ENCODE measurements at regions not wholly inside any gene's neighbourhood (a gene's known extent, or its start where the extent isn't known, plus 50 kb on each side); places are given as distances from the start of the nearest gene placed in this dataset.
A peak's percentile ranks its signal among the peaks of the same experiment; 100 is the strongest.

- ATAC-seq (no peak), DNase-seq (no peak)
- intact Hi-C loops (cut with micrococcal nuclease): loop anchor here (10.0 kb wide), 1 partner anchor 364 kb away; no protein-coding TSS in a partner anchor
Measured at GRCh38 chrX:13121020-13121555, 76.7 kb upstream of the FAM9C start.

- ATAC-seq: peak; percentile 89
- intact Hi-C loops (cut with micrococcal nuclease): loop anchor here (10.0 kb wide), 1 partner anchor 365 kb away; no protein-coding TSS in a partner anchor
- DNase-seq: peak; percentile 31
Measured at GRCh38 chrX:13120017-13120416, 75.6 kb upstream of the FAM9C start.

GRCh38 chrX:13119386-13119785, 75.0 kb upstream of the FAM9C start:
- DNase-seq (no peak), ATAC-seq (no peak)
- intact Hi-C loops (cut with micrococcal nuclease): loop anchor here (10.0 kb wide), 1 partner anchor 105 kb away; no protein-coding TSS in a partner anchor

GRCh38 chrX:13115146-13115855, 70.9 kb upstream of the FAM9C start:
- ATAC-seq (peak; percentile 74), DNase-seq (no peak)
- intact Hi-C loops (cut with micrococcal nuclease): loop anchor here (10.0 kb wide), 1 partner anchor 110 kb away; no protein-coding TSS in a partner anchor

- DNase-seq (no peak), ATAC-seq (no peak)
- intact Hi-C loops (cut with micrococcal nuclease): loop anchor here (10.0 kb wide), 1 partner anchor 112 kb away; no protein-coding TSS in a partner anchor
Measured at GRCh38 chrX:13112499-13112898, 68.1 kb upstream of the FAM9C start.

GRCh38 chrX:13110433-13111324, 66.3 kb upstream of the FAM9C start:
- intact Hi-C loops (cut with micrococcal nuclease): loop anchor here (10.0 kb wide), 1 partner anchor 114 kb away; no protein-coding TSS in a partner anchor
- peak; percentile 41 for DNase-seq
- peak; percentile 89 for ATAC-seq

- no peak for DNase-seq
- ATAC-seq: no peak
- intact Hi-C loops (cut with micrococcal nuclease): loop anchor here (10.0 kb wide), 1 partner anchor 115 kb away; no protein-coding TSS in a partner anchor
Measured at GRCh38 chrX:13109817-13110216, 65.4 kb upstream of the FAM9C start.

GRCh38 chrX:13103914-13104274, 59.5 kb upstream of the FAM9C start:
- intact Hi-C loops (cut with micrococcal nuclease): no loop called here
- no peak for DNase-seq
- ATAC-seq: no peak

- no peak for ATAC-seq
- DNase-seq: no peak
Measured at GRCh38 chrX:13103188-13103913, 58.9 kb upstream of the FAM9C start.

GRCh38 chrX:13102636-13103035, 58.2 kb upstream of the FAM9C start:
- ATAC-seq (no peak), DNase-seq (no peak)
- intact Hi-C loops (cut with micrococcal nuclease): no loop called here

More at GRCh38 chrX:13103188-13103913, 58.9 kb upstream of the FAM9C start:
- intact Hi-C loops (cut with micrococcal nuclease): no loop called here

- DNase-seq (peak; percentile 64), ATAC-seq (peak; percentile 99)
- intact Hi-C loops (cut with micrococcal nuclease): no loop called here
Measured at GRCh38 chrX:13101441-13102139, 57.2 kb upstream of the FAM9C start.

- DNase-seq (no peak), ATAC-seq (no peak)
- intact Hi-C loops (cut with micrococcal nuclease): no loop called here
Measured at GRCh38 chrX:13099121-13099520, 54.7 kb upstream of the FAM9C start.

- intact Hi-C loops (cut with micrococcal nuclease): no loop called here
- DNase-seq: no peak
- ATAC-seq: no peak
Measured at GRCh38 chrX:13096728-13097127, 52.3 kb upstream of the FAM9C start.

GRCh38 chrX:13094828-13095341, 50.5 kb upstream of the FAM9C start:
- ATAC-seq (peak; percentile 69), DNase-seq (no peak)
- intact Hi-C loops (cut with micrococcal nuclease): no loop called here

- intact Hi-C loops (cut with micrococcal nuclease): no loop called here
- ATAC-seq (no peak), DNase-seq (no peak)
Measured at GRCh38 chrX:13094374-13094773, 50.0 kb upstream of the FAM9C start.

All from left ventricle myocardium superior (tissue), 1 donor.